NCI-H1105 (cell line): ENCODE measurements at regions not wholly inside any gene's neighbourhood (a gene's known extent, or its start where the extent isn't known, plus 50 kb on each side); places are given as distances from the start of the nearest gene placed in this dataset.
"Not testable (repeated sequence)": the region's sequence is repeated elsewhere in the genome, so short reads cannot be mapped to it uniquely, and the experiment has no call there.

Experiments
- DNase-seq: peaks from one replicate; lab custom pipeline; 2025; lab: John Stamatoyannopoulos, UW

GRCh38 chr4:3648195-3648594 is 116.0 kb upstream of the LRPAP1 start:
- DNase-seq = no peak

- DNase-seq = no peak
These were observed 115.2 kb upstream of the LRPAP1 start for GRCh38 chr4:3647421-3647820.

GRCh38 chr4:3645711-3646679 is 113.8 kb upstream of the LRPAP1 start:
- no peak for DNase-seq

GRCh38 chr4:3644849-3645627 is 112.8 kb upstream of the LRPAP1 start:
- no peak for DNase-seq

- no peak for DNase-seq
These were observed 111.6 kb upstream of the LRPAP1 start for GRCh38 chr4:3643518-3644433.

- DNase-seq = no peak
These were observed 110.7 kb upstream of the LRPAP1 start for GRCh38 chr4:3642806-3643517.

- no peak for DNase-seq
These were observed 109.9 kb upstream of the LRPAP1 start for GRCh38 chr4:3642056-3642630.

- DNase-seq = no peak
These were observed 109.3 kb upstream of the LRPAP1 start for GRCh38 chr4:3641501-3641900.

GRCh38 chr4:3640587-3640962 is 108.4 kb upstream of the LRPAP1 start:
- no peak for DNase-seq

GRCh38 chr4:3639613-3640586 is 107.7 kb upstream of the LRPAP1 start:
- no peak for DNase-seq

- no peak for DNase-seq
These were observed 106.0 kb upstream of the LRPAP1 start for GRCh38 chr4:3638080-3638795.

- DNase-seq = no peak
These were observed 105.2 kb upstream of the LRPAP1 start for GRCh38 chr4:3637326-3638016.

GRCh38 chr4:3636646-3637320 is 104.6 kb upstream of the LRPAP1 start:
- DNase-seq = no peak

GRCh38 chr4:3636020-3636419 is 103.8 kb upstream of the LRPAP1 start:
- DNase-seq = not testable (repeated sequence)

GRCh38 chr4:3634894-3635820 is 102.9 kb upstream of the LRPAP1 start:
- no peak for DNase-seq

GRCh38 chr4:3634281-3634857 is 102.1 kb upstream of the LRPAP1 start:
- DNase-seq = no peak
